ENCODE measurements at regions not wholly inside any gene's neighbourhood (a gene's known extent, or its start where the extent isn't known, plus 50 kb on each side); places are given as distances from the start of the nearest gene placed in this dataset.

DNA sequence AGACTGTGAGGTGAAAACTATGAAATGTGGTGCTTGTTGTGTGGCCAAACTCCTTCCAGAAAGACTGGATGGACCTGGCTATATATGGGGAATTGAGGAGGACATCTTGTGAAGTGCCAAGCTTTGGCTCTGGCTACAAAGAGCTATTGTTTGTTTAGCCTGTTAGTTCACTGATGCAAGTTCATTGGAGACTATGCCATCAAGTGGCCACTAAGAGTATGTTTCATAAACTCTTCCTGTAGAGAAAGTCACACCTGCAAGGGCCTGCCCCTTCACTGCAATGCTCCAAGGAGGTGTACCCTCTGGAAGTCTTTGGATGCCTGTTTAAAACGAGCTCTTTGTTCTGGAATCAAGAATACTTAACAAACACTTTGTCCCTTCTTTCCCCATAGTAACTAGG is 382.0 kb downstream of the GABRG1 start:
- TF ChIP-seq CTCF (IDR thresholded peaks at IDR 0.05; ENCODE audit: poor library complexity, severe bottlenecking) (no peak), POLR2AphosphoS5 (IDR thresholded peaks at IDR 0.05) (no peak)
